ENCODE measurements at regions not wholly inside any gene's neighbourhood (a gene's known extent, or its start where the extent isn't known, plus 50 kb on each side); places are given as distances from the start of the nearest gene placed in this dataset.

- no peaks in the 10 kb centered on the region for H3K4me1 ChIP-seq (ENCODE audit: low read depth)
- no peak for DNase-seq (ENCODE audit: low read depth in 1 of 2, low spot score in 1 of 2)
- no peaks in the 10 kb centered on the region for H3K36me3 ChIP-seq
- H3K4me3 ChIP-seq, result no peak overlapping the region
- no peaks in the 10 kb centered on the region for H3K27me3 ChIP-seq
- H3K27ac ChIP-seq, result no peak overlapping the region
- H3K9me3 ChIP-seq (ENCODE audit: low read depth), result no peaks in the 10 kb centered on the region
- TF ChIP-seq CTCF (IDR thresholded peaks at IDR 0.05; ENCODE audit: low read depth, low read length), result no peak
Observed at GRCh38 chr4:59393780-59394179, 1806.3 kb upstream of the ADGRL3 start.

DNA sequence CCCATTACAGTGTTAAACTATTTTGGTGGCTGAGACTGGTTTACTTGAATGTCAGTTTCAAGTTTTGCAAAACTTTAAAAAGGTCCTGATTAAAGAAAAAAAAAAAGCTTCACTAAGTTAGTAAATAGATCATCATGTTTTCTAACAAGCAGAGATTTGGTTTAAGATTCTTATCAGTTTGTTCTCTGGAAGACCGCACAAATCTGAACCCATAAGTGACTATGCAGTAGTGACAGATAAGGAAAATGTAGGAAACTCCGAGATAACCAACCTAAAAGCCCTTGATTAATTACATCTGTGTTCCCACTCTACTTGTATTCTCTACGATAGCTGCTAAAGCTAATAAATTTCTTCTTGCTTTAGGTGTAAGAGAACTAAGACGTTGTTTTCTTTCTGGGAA is 1799.8 kb upstream of the ADGRL3 start:
- no peaks in the 10 kb centered on the region for H3K27me3 ChIP-seq
- peaks cover 12% of the 10 kb centered on the region for H3K4me1 ChIP-seq (ENCODE audit: low read depth)
- TF ChIP-seq CTCF (IDR thresholded peaks at IDR 0.05; ENCODE audit: low read depth, low read length), result no peak
- no peaks in the 10 kb centered on the region for H3K9me3 ChIP-seq (ENCODE audit: low read depth)
- no peaks in the 10 kb centered on the region for H3K36me3 ChIP-seq
- DNase-seq (ENCODE audit: low read depth in 1 of 2, low spot score in 1 of 2), result no peak
- H3K27ac ChIP-seq, result no peak overlapping the region
- H3K4me3 ChIP-seq, result no peak overlapping the region

GRCh38 chr4:59409647-59410046 is 1790.5 kb upstream of the ADGRL3 start:
- H3K27me3 ChIP-seq, result no peaks in the 10 kb centered on the region
- no peaks in the 10 kb centered on the region for H3K4me1 ChIP-seq (ENCODE audit: low read depth)
- no peak for TF ChIP-seq CTCF (IDR thresholded peaks at IDR 0.05; ENCODE audit: low read depth, low read length)
- no peaks in the 10 kb centered on the region for H3K9me3 ChIP-seq (ENCODE audit: low read depth)
- no peaks in the 10 kb centered on the region for H3K36me3 ChIP-seq
- no peak overlapping the region for H3K4me3 ChIP-seq
- H3K27ac ChIP-seq, result no peak overlapping the region
- no peak for DNase-seq (ENCODE audit: low read depth in 1 of 2, low spot score in 1 of 2)

GRCh38 chr4:59412739-59413138 is 1787.4 kb upstream of the ADGRL3 start:
- Histone ChIP-seq H3K9me3 (ENCODE audit: low read depth) (no peaks in the 10 kb centered on the region), H3K36me3 (no peaks in the 10 kb centered on the region), H3K27me3 (no peaks in the 10 kb centered on the region), H3K27ac (no peak overlapping the region), H3K4me1 (ENCODE audit: low read depth) (no peaks in the 10 kb centered on the region), H3K4me3 (no peak overlapping the region)
- DNase-seq (ENCODE audit: low read depth in 1 of 2, low spot score in 1 of 2), result no peak
- TF ChIP-seq CTCF (IDR thresholded peaks at IDR 0.05; ENCODE audit: low read depth, low read length), result no peak

- no peak for DNase-seq (ENCODE audit: low read depth in 1 of 2, low spot score in 1 of 2)
- Histone ChIP-seq H3K27ac (no peak overlapping the region), H3K9me3 (ENCODE audit: low read depth) (no peaks in the 10 kb centered on the region), H3K27me3 (no peaks in the 10 kb centered on the region), H3K4me3 (no peak overlapping the region), H3K4me1 (ENCODE audit: low read depth) (no peaks in the 10 kb centered on the region), H3K36me3 (no peaks in the 10 kb centered on the region)
- TF ChIP-seq CTCF (IDR thresholded peaks at IDR 0.05; ENCODE audit: low read depth, low read length), result no peak
Observed at GRCh38 chr4:59455751-59456150, 1744.4 kb upstream of the ADGRL3 start.

GRCh38 chr4:59457576-59457975 is 1742.5 kb upstream of the ADGRL3 start:
- Histone ChIP-seq H3K4me3 (no peak overlapping the region), H3K27ac (no peak overlapping the region), H3K36me3 (no peaks in the 10 kb centered on the region), H3K9me3 (ENCODE audit: low read depth) (no peaks in the 10 kb centered on the region), H3K27me3 (no peaks in the 10 kb centered on the region), H3K4me1 (ENCODE audit: low read depth) (no peaks in the 10 kb centered on the region)
- TF ChIP-seq CTCF (IDR thresholded peaks at IDR 0.05; ENCODE audit: low read depth, low read length), result no peak
- DNase-seq (ENCODE audit: low read depth in 1 of 2, low spot score in 1 of 2), result no peak
